GM18858 (cell line): ENCODE measurements at regions not wholly inside any gene's neighbourhood (a gene's known extent, or its start where the extent isn't known, plus 50 kb on each side); places are given as distances from the start of the nearest gene placed in this dataset.

Experiments used
- ATAC-seq: cut with Tn5 transposase; IDR thresholded peaks from one replicate; pipeline ENCODE4 v1.9.1; 2021; ENCODE audit not compliant: unreplicated experiment

GRCh38 chr10:3631701-3632330 is 153.2 kb downstream of the KLF6 start:
- ATAC-seq: no peak

- no peak for ATAC-seq
These were observed 153.7 kb downstream of the KLF6 start for GRCh38 chr10:3631291-3631690.

GRCh38 chr10:3625959-3626751 is 158.9 kb downstream of the KLF6 start:
- peak; percentile 55 for ATAC-seq

- ATAC-seq: no peak
These were observed 160.6 kb downstream of the KLF6 start for GRCh38 chr10:3624367-3624766.

- peak; percentile 47 for ATAC-seq
These were observed 161.3 kb downstream of the KLF6 start for GRCh38 chr10:3623746-3624145.

- ATAC-seq: peak; percentile 28
These were observed 162.0 kb downstream of the KLF6 start for GRCh38 chr10:3622845-3623621.

GRCh38 chr10:3622427-3622826 is 162.6 kb downstream of the KLF6 start:
- ATAC-seq: no peak

GRCh38 chr10:3620818-3621217 is 164.2 kb downstream of the KLF6 start:
- ATAC-seq: no peak

- no peak for ATAC-seq
These were observed 165.8 kb downstream of the KLF6 start for GRCh38 chr10:3619241-3619640.

- ATAC-seq: no peak
These were observed 168.1 kb downstream of the KLF6 start for GRCh38 chr10:3616880-3617279.

- no peak for ATAC-seq
These were observed 171.7 kb downstream of the KLF6 start for GRCh38 chr10:3613318-3613717.

GRCh38 chr10:3612183-3613001 is 172.6 kb downstream of the KLF6 start:
- ATAC-seq: no peak

GRCh38 chr10:3606309-3606708 is 178.7 kb downstream of the KLF6 start:
- ATAC-seq: no peak

GRCh38 chr10:3605882-3606281 is 179.1 kb downstream of the KLF6 start:
- no peak for ATAC-seq

- no peak for ATAC-seq
These were observed 189.3 kb downstream of the KLF6 start for GRCh38 chr10:3595736-3596135.

GRCh38 chr10:3593611-3594010 is 191.4 kb downstream of the KLF6 start:
- no peak for ATAC-seq

GRCh38 chr10:3592424-3592823 is 192.6 kb downstream of the KLF6 start:
- no peak for ATAC-seq

- ATAC-seq: no peak
These were observed 196.2 kb downstream of the KLF6 start for GRCh38 chr10:3588816-3589215.

GRCh38 chr10:3588346-3588745 is 196.7 kb downstream of the KLF6 start:
- no peak for ATAC-seq

GRCh38 chr10:3584926-3585784 is 199.9 kb downstream of the KLF6 start:
- ATAC-seq: no peak
